PC-9 (cell line): ENCODE measurements at regions not wholly inside any gene's neighbourhood (a gene's known extent, or its start where the extent isn't known, plus 50 kb on each side); places are given as distances from the start of the nearest gene placed in this dataset.

ENCODE experiments used
- BruUV-seq: library from RNA; stranded (reverse); fragments of 400-500 nt; replicated peaks from 2 replicates; lab custom pipeline; 2021; lab: Mats Ljungman, UMichigan
- CTCF ChIA-PET: fragments of 300-600 bp; sonication (Branson Sonifier 250); formaldehyde crosslinking; loops from one replicate; lab custom pipeline; 2022; ENCODE audit warnings: antibody characterized with exemption; lab: Charles Lee
- POLR2A ChIA-PET: fragments of 300-600 bp; sonication (Branson Sonifier 250); formaldehyde crosslinking; loops from one replicate; lab custom pipeline; 2022; ENCODE audit warnings: antibody characterized with exemption; ENCODE audit not compliant: unreplicated experiment; lab: Charles Lee
- DNase-seq, 2 experiments: peaks; one replicate each; pipeline versions ENCODE4 v3.0.0 to v3.0.0-alpha.2; 2015 to 2022; ENCODE audit warnings: mixed read lengths in 1 of 2
- H2AFZ ChIP-seq: fragments of 200-600 bp; sonication (generic); 2 replicates; pipeline ENCODE4 v1.8.1; 2017; ENCODE audit warnings: antibody characterized with exemption
- H3F3A ChIP-seq: fragments of 200-600 bp; sonication (generic); 2 replicates; pipeline ENCODE4 v1.8.1; 2017; ENCODE audit warnings: antibody characterized with exemption, mild to moderate bottlenecking, low read depth; ENCODE audit not compliant: insufficient read depth
- H3K27ac ChIP-seq: fragments of 200-600 bp; sonication (generic); 2 replicates; pipeline ENCODE4 v1.6.1; 2016; ENCODE audit warnings: mixed run types
- H3K27me3 ChIP-seq: fragments of 200-600 bp; sonication (generic); 2 replicates; pipeline ENCODE4 v1.6.1; 2016; ENCODE audit warnings: low read depth, mixed run types; ENCODE audit not compliant: insufficient read depth
- H3K36me3 ChIP-seq: fragments of 200-600 bp; sonication (generic); 2 replicates; pipeline ENCODE4 v1.6.1; 2016; ENCODE audit warnings: low read depth, mixed run types
- H3K4me1 ChIP-seq: fragments of 200-600 bp; sonication (generic); replicated peaks from 2 replicates; pipeline ENCODE4 v1.6.1; 2016; ENCODE audit warnings: mixed run types; ENCODE audit not compliant: insufficient read depth
- H3K4me2 ChIP-seq: fragments of 200-600 bp; sonication (generic); 2 replicates; pipeline ENCODE4 v1.6.1; 2017; ENCODE audit warnings: mixed run types
- H3K4me3 ChIP-seq: fragments of 200-600 bp; sonication (generic); 2 replicates; pipeline ENCODE4 v1.6.1; 2016; ENCODE audit warnings: mixed run types
- H3K79me2 ChIP-seq: fragments of 200-600 bp; sonication (generic); 2 replicates; pipeline ENCODE4 v1.6.1; 2017; ENCODE audit warnings: low read depth, mixed run types
- H3K9me2 ChIP-seq: fragments of 200-600 bp; sonication (generic); 2 replicates; pipeline ENCODE4 v1.8.1; 2017; ENCODE audit warnings: mild to moderate bottlenecking; ENCODE audit not compliant: insufficient read depth
- H3K9me3 ChIP-seq: fragments of 200-600 bp; sonication (generic); 2 replicates; pipeline ENCODE4 v1.8.1; 2016; ENCODE audit warnings: low read depth; ENCODE audit not compliant: insufficient read depth
- H4K20me1 ChIP-seq: fragments of 200-600 bp; sonication (generic); 2 replicates; pipeline ENCODE4 v1.8.1; 2017; ENCODE audit not compliant: insufficient read depth
- EZH2 ChIP-seq: fragments of 200-600 bp; sonication (generic); IDR thresholded peaks from 2 replicates; pipeline ENCODE4 v1.8.0; 2017; ENCODE audit warnings: antibody characterized with exemption, low read depth
- intact Hi-C: fragments of 100-400 bp; cut with micrococcal nuclease; formaldehyde crosslinking; loops from one replicate; pipeline ENCODE4 v1.10.0; 2022; ENCODE audit not compliant: unreplicated experiment
- TF ChIP-seq, protein P1 (sequence below): fragments of 200-600 bp; sonication (generic); conservative IDR thresholded peaks from 2 replicates; pipeline ENCODE4 v1.6.1; 2017; ENCODE audit warnings: mixed run types, antibody characterized with exemption, mild to moderate bottlenecking, moderate library complexity

DNA sequence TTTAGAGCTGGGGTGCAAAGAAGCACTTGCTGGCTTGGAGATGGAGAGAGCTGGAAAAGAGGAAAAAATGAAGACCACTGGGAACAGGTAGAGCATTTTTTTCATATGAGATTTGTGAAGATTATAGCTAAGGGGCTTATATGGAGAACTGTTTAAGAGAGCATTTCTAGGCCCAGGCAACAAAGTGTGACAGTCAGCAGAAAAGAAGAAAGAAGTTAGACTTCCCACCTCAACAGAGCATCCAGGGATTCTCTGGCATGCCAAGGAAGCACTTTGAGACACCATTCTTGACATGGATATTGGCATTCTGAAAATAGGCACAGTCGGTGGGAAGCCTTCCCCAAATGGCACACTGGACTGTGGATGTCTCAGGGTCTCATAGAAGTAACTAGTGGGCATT lies 195.5 kb downstream of the KLHL28 start:
- no TSS peak for BruUV-seq
- H3K9me2 ChIP-seq, result no peaks in the 10 kb centered on the region
- no peaks in the 10 kb centered on the region for H3K36me3 ChIP-seq
- H3K9me3 ChIP-seq, result no peaks in the 10 kb centered on the region
- no peaks in the 10 kb centered on the region for H3K27me3 ChIP-seq
- DNase-seq, result no peak
- ChIA-PET CTCF (interaction anchor here (0.6 kb wide), 1 partner anchor 486 kb away, joined by 3 read pairs; no protein-coding TSS in a partner anchor), POLR2A (no interaction called here)
- H3K4me3 ChIP-seq, result no peak overlapping the region
- no peak overlapping the region for H3K27ac ChIP-seq
- no peak overlapping the region for H3K4me2 ChIP-seq
- intact Hi-C loops, result no loop called here
- H3K79me2 ChIP-seq, result no peaks in the 10 kb centered on the region
- TF ChIP-seq, protein P1, sequence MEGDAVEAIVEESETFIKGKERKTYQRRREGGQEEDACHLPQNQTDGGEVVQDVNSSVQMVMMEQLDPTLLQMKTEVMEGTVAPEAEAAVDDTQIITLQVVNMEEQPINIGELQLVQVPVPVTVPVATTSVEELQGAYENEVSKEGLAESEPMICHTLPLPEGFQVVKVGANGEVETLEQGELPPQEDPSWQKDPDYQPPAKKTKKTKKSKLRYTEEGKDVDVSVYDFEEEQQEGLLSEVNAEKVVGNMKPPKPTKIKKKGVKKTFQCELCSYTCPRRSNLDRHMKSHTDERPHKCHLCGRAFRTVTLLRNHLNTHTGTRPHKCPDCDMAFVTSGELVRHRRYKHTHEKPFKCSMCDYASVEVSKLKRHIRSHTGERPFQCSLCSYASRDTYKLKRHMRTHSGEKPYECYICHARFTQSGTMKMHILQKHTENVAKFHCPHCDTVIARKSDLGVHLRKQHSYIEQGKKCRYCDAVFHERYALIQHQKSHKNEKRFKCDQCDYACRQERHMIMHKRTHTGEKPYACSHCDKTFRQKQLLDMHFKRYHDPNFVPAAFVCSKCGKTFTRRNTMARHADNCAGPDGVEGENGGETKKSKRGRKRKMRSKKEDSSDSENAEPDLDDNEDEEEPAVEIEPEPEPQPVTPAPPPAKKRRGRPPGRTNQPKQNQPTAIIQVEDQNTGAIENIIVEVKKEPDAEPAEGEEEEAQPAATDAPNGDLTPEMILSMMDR, result no peak
- H4K20me1 ChIP-seq, result no peaks in the 10 kb centered on the region
- H2AFZ ChIP-seq, result no peak overlapping the region
- no peaks in the 10 kb centered on the region for H3K4me1 ChIP-seq
- H3F3A ChIP-seq, result no peaks in the 10 kb centered on the region

DNA sequence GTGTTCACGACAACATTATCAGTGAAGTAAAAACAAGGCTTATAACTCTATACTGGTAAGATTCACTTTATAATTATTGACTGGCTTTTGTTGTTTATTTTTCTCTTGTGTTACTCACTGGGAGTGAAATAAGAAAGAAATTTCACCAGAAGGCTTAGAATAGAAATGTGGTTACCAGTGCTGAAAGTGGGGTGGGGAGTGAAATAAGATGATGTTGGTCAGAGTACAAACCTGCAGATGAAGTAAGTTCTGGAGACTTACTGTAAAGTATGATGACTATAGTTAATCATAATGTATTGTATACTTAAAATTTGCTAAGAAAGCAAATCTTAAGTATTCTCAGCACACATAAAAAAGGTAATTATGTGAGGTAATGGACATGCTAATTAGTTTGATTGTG lies 198.4 kb downstream of the KLHL28 start:
- TF ChIP-seq EZH2, result no peak
- TF ChIP-seq, protein P1, result no peak
- Histone ChIP-seq H4K20me1 (no peaks in the 10 kb centered on the region), H3K4me1 (no peaks in the 10 kb centered on the region), H2AFZ (no peak overlapping the region), H3K36me3 (no peaks in the 10 kb centered on the region), H3K27me3 (no peaks in the 10 kb centered on the region), H3K4me3 (no peak overlapping the region), H3F3A (no peaks in the 10 kb centered on the region), H3K4me2 (no peak overlapping the region), H3K9me3 (no peaks in the 10 kb centered on the region), H3K27ac (no peak overlapping the region), H3K79me2 (no peaks in the 10 kb centered on the region), H3K9me2 (no peaks in the 10 kb centered on the region)
- CTCF ChIA-PET, result no interaction called here
- no peak for DNase-seq
- POLR2A ChIA-PET, result no interaction called here
- BruUV-seq, result no TSS peak
- intact Hi-C loops, result no loop called here

DNA sequence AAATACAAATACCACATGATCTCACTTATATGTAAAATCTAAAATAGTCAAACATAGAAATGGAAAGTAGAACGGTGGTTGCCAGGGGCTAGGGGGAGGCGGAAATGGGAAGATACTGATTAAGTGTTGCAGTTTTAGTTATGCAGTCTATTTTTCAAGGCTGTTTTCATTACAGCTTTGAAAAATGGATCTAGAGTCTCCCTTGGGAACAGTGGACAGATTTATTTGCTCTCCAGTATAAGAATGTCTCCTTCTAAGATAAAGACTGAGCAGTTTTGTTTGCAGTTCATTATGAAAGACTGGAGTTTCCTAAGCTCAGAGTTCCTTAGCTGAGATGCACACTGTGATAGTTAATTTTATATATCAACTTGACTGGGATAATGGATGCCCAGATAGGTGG lies 202.5 kb downstream of the KLHL28 start:
- no peak overlapping the region for H3K4me3 ChIP-seq
- no peaks in the 10 kb centered on the region for H3F3A ChIP-seq
- CTCF ChIA-PET, result no interaction called here
- H4K20me1 ChIP-seq, result no peaks in the 10 kb centered on the region
- no peak overlapping the region for H2AFZ ChIP-seq
- H3K27me3 ChIP-seq, result no peaks in the 10 kb centered on the region
- no peak overlapping the region for H3K27ac ChIP-seq
- intact Hi-C loops, result no loop called here
- TF ChIP-seq, protein P1, result no peak
- TF ChIP-seq EZH2, result no peak
- no peaks in the 10 kb centered on the region for H3K9me3 ChIP-seq
- no TSS peak for BruUV-seq
- no peaks in the 10 kb centered on the region for H3K9me2 ChIP-seq
- no peak for DNase-seq
- H3K79me2 ChIP-seq, result no peaks in the 10 kb centered on the region
- H3K4me2 ChIP-seq, result no peak overlapping the region
- POLR2A ChIA-PET, result no interaction called here
- no peaks in the 10 kb centered on the region for H3K36me3 ChIP-seq
- H3K4me1 ChIP-seq, result no peaks in the 10 kb centered on the region
